ENCODE measurements at regions not wholly inside any gene's neighbourhood (a gene's known extent, or its start where the extent isn't known, plus 50 kb on each side); places are given as distances from the start of the nearest gene placed in this dataset.

DNA sequence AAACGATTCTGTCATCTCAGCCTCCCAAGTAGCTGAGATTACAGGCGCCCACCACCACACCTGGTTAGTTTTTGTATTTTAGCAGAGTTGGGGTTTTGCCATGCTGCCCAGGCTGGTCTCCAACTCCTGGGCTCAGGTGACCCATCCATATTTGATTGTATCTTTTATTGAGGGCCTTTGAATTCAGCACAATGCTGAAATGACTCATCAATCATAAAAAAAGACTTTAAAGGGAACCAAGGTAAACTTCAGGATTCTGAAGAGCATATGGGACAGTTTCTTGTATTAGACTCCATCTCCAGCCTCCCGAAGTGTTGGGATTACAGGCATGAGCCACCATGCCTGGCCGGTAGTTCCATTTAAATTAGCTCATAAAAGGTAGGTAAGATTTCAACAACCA lies 232.2 kb downstream of the SETD4 start:
- TF ChIP-seq ZFP3 (CRISPR knock-in tag; IDR thresholded peaks at IDR 0.05) (no peak), ZNF70 (CRISPR knock-in tag; IDR thresholded peaks at IDR 0.05) (no peak), BACH2 (CRISPR knock-in tag; IDR thresholded peaks at IDR 0.05; ENCODE audit: borderline replicate concordance) (no peak), ESRRG (CRISPR knock-in tag; IDR thresholded peaks at IDR 0.05) (no peak), ISL1 (CRISPR knock-in tag; IDR thresholded peaks at IDR 0.05) (no peak), TCF4 (CRISPR knock-in tag; IDR thresholded peaks at IDR 0.05; ENCODE audit: borderline replicate concordance) (no peak)
- TF ChIP-seq, protein P1, sequence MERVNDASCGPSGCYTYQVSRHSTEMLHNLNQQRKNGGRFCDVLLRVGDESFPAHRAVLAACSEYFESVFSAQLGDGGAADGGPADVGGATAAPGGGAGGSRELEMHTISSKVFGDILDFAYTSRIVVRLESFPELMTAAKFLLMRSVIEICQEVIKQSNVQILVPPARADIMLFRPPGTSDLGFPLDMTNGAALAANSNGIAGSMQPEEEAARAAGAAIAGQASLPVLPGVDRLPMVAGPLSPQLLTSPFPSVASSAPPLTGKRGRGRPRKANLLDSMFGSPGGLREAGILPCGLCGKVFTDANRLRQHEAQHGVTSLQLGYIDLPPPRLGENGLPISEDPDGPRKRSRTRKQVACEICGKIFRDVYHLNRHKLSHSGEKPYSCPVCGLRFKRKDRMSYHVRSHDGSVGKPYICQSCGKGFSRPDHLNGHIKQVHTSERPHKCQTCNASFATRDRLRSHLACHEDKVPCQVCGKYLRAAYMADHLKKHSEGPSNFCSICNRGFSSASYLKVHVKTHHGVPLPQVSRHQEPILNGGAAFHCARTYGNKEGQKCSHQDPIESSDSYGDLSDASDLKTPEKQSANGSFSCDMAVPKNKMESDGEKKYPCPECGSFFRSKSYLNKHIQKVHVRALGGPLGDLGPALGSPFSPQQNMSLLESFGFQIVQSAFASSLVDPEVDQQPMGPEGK (CRISPR knock-in tag; IDR thresholded peaks at IDR 0.05; ENCODE audit: borderline replicate concordance): no peak
- no peak for ATAC-seq

DNA sequence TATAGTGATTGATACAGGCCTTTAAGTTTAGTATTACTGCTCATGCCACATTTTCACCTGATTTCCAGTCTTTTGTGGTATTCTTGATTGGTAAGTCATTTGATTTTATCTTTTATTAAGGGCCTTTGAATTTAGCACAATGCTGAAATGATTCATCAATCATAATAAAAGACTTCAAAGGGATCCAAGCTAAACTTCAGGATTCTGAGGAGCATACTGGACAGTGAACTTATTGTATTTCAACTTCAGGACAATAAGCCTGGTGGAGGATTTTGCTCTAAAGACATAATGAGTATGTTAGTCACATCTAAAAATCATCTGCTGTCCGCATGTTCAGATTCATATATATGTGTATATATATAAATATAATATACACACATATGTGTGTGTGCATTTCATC lies 233.3 kb downstream of the SETD4 start:
- no peak for ATAC-seq
- TF ChIP-seq PPARA (CRISPR knock-in tag; IDR thresholded peaks at IDR 0.05; ENCODE audit: borderline replicate concordance) (no peak), SNAI2 (CRISPR knock-in tag; IDR thresholded peaks at IDR 0.05) (no peak), TCF4 (CRISPR knock-in tag; IDR thresholded peaks at IDR 0.05; ENCODE audit: borderline replicate concordance) (no peak), ZNF70 (CRISPR knock-in tag; IDR thresholded peaks at IDR 0.05) (no peak), OSR1 (CRISPR knock-in tag; IDR thresholded peaks at IDR 0.05) (no peak), ISL1 (CRISPR knock-in tag; IDR thresholded peaks at IDR 0.05) (no peak)
- TF ChIP-seq, protein P2, sequence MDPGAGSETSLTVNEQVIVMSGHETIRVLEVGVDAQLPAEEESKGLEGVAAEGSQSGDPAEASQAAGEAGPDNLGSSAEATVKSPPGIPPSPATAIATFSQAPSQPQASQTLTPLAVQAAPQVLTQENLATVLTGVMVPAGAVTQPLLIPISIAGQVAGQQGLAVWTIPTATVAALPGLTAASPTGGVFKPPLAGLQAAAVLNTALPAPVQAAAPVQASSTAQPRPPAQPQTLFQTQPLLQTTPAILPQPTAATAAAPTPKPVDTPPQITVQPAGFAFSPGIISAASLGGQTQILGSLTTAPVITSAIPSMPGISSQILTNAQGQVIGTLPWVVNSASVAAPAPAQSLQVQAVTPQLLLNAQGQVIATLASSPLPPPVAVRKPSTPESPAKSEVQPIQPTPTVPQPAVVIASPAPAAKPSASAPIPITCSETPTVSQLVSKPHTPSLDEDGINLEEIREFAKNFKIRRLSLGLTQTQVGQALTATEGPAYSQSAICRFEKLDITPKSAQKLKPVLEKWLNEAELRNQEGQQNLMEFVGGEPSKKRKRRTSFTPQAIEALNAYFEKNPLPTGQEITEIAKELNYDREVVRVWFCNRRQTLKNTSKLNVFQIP (CRISPR knock-in tag; IDR thresholded peaks at IDR 0.05; ENCODE audit: borderline replicate concordance, low read depth): no peak
- TF ChIP-seq, protein P1 (CRISPR knock-in tag; IDR thresholded peaks at IDR 0.05; ENCODE audit: borderline replicate concordance): no peak

DNA sequence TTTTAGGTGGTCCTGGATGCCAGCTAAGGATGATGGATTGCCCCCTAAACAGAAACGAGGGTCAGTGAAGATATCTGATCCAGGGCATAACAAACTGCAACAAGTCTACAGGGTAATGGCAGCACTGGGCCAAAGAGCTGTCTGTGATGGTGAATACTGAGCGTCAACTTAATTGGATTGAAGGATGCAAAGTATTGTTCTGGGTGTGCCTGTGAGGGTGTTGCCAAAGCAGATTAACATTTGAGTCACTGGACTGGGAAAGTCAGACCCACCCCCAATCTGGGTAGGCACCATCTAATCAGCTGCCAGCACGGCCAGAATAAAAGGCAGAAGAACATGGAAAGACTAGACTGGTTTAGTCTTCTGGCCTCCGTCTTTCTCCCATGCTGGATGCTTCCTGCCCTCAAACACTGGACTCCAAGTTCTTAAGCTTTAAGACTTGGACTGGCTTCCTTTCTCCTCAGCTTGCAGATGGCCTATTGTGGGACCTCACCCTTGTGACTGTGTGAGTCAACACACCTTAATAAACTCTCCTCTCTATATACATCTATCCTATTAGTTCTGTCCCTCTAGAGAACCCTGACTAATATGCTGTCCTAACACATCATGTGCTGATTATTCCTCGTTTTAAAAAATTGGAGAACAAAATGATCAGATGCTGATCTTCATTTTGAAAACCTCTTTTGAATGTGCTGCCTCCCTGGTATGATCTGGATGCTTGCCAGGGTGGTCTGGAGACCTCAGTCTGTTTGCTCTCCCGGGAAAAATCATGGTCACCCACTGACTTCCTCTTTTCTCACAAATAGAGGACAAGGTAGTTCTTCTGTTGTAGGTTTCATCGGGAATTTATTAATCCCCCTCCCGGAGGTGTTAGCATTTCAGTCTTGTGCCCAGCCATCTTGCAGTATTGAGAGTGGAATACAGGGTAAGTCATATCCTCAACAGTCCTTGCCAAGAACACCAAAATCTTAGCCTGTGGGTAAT lies 234.7 kb downstream of the SETD4 start:
- ATAC-seq: no peak
- no peak for TF ChIP-seq PPARA (CRISPR knock-in tag; IDR thresholded peaks at IDR 0.05; ENCODE audit: borderline replicate concordance)
- TF ChIP-seq OSR1 (CRISPR knock-in tag; IDR thresholded peaks at IDR 0.05): no peak
- no peak for TF ChIP-seq ZNF565 (CRISPR knock-in tag; conservative IDR thresholded peaks at IDR 0.05; ENCODE audit: low read depth)
- TF ChIP-seq TCF4 (CRISPR knock-in tag; IDR thresholded peaks at IDR 0.05; ENCODE audit: borderline replicate concordance): no peak
- no peak for TF ChIP-seq ZFP3 (CRISPR knock-in tag; IDR thresholded peaks at IDR 0.05)
- TF ChIP-seq TOX (CRISPR knock-in tag; IDR thresholded peaks at IDR 0.05; ENCODE audit: borderline replicate concordance): no peak
- TF ChIP-seq GLIS3 (CRISPR knock-in tag; IDR thresholded peaks at IDR 0.05): no peak
- no peak for TF ChIP-seq ZC3H10 (CRISPR knock-in tag; IDR thresholded peaks at IDR 0.05)
- TF ChIP-seq, protein P3, sequence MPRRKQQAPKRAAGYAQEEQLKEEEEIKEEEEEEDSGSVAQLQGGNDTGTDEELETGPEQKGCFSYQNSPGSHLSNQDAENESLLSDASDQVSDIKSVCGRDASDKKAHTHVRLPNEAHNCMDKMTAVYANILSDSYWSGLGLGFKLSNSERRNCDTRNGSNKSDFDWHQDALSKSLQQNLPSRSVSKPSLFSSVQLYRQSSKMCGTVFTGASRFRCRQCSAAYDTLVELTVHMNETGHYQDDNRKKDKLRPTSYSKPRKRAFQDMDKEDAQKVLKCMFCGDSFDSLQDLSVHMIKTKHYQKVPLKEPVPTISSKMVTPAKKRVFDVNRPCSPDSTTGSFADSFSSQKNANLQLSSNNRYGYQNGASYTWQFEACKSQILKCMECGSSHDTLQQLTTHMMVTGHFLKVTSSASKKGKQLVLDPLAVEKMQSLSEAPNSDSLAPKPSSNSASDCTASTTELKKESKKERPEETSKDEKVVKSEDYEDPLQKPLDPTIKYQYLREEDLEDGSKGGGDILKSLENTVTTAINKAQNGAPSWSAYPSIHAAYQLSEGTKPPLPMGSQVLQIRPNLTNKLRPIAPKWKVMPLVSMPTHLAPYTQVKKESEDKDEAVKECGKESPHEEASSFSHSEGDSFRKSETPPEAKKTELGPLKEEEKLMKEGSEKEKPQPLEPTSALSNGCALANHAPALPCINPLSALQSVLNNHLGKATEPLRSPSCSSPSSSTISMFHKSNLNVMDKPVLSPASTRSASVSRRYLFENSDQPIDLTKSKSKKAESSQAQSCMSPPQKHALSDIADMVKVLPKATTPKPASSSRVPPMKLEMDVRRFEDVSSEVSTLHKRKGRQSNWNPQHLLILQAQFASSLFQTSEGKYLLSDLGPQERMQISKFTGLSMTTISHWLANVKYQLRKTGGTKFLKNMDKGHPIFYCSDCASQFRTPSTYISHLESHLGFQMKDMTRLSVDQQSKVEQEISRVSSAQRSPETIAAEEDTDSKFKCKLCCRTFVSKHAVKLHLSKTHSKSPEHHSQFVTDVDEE (CRISPR knock-in tag; IDR thresholded peaks at IDR 0.05): no peak
- no peak for TF ChIP-seq ISL1 (CRISPR knock-in tag; IDR thresholded peaks at IDR 0.05)
- TF ChIP-seq CSDC2 (CRISPR knock-in tag; IDR thresholded peaks at IDR 0.05): no peak
- no peak for TF ChIP-seq ARNTL (CRISPR knock-in tag; IDR thresholded peaks at IDR 0.05; ENCODE audit: borderline replicate concordance, low read depth)
- no peak for TF ChIP-seq RARB (CRISPR knock-in tag; IDR thresholded peaks at IDR 0.05)
- TF ChIP-seq SNAI2 (CRISPR knock-in tag; IDR thresholded peaks at IDR 0.05): no peak
- TF ChIP-seq, protein P4, sequence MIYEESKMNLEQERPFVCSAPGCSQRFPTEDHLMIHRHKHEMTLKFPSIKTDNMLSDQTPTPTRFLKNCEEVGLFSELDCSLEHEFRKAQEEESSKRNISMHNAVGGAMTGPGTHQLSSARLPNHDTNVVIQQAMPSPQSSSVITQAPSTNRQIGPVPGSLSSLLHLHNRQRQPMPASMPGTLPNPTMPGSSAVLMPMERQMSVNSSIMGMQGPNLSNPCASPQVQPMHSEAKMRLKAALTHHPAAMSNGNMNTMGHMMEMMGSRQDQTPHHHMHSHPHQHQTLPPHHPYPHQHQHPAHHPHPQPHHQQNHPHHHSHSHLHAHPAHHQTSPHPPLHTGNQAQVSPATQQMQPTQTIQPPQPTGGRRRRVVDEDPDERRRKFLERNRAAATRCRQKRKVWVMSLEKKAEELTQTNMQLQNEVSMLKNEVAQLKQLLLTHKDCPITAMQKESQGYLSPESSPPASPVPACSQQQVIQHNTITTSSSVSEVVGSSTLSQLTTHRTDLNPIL (CRISPR knock-in tag; IDR thresholded peaks at IDR 0.05; ENCODE audit: low read depth): no peak
- TF ChIP-seq ZNF70 (CRISPR knock-in tag; IDR thresholded peaks at IDR 0.05): no peak
- TF ChIP-seq, protein P5, sequence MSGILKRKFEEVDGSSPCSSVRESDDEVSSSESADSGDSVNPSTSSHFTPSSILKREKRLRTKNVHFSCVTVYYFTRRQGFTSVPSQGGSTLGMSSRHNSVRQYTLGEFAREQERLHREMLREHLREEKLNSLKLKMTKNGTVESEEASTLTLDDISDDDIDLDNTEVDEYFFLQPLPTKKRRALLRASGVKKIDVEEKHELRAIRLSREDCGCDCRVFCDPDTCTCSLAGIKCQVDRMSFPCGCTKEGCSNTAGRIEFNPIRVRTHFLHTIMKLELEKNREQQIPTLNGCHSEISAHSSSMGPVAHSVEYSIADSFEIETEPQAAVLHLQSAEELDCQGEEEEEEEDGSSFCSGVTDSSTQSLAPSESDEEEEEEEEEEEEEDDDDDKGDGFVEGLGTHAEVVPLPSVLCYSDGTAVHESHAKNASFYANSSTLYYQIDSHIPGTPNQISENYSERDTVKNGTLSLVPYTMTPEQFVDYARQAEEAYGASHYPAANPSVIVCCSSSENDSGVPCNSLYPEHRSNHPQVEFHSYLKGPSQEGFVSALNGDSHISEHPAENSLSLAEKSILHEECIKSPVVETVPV (CRISPR knock-in tag; IDR thresholded peaks at IDR 0.05): no peak
- TF ChIP-seq, protein P2 (CRISPR knock-in tag; IDR thresholded peaks at IDR 0.05; ENCODE audit: borderline replicate concordance, low read depth): no peak

Data from SK-N-SH treated with all-trans-retinoic acid at 6 μM for 48 hours (cell line).